ENCODE measurements at regions not wholly inside any gene's neighbourhood (a gene's known extent, or its start where the extent isn't known, plus 50 kb on each side); places are given as distances from the start of the nearest gene placed in this dataset.
A peak's percentile ranks its signal among the peaks of the same experiment; 100 is the strongest.

DNA sequence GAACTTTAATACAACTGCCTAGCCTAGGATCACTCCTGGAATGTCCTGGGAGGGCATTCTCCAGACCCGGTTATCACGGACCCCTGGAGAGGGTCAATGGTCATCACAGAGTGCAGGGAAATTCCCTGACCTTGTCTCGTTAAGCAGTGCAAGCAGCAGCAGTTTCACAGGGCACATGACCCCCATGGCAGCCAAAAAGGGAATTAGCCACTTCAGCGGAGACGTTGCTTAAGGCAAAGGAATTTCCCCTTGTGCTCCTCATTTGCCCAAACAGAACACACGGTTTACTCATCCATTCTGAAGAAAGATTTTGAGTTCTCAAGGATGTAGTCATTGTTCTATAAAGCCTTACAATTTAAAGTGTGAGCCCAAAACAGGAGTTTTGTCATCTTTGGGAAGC, 260.3 kb downstream of the SNX13 start:
- H3K4me1 ChIP-seq: peaks cover 0 to 61% (median 28%) of the 10 kb centered on the region in 4 donors
- no peaks in the 10 kb centered on the region for H3K9me3 ChIP-seq
- DNase-seq: peak; percentile 81 to 86
- H3K36me3 ChIP-seq: no peaks in the 10 kb centered on the region
- peak overlapping the region; percentile 25 to 35 for H3K27ac ChIP-seq
- H3K4me3 ChIP-seq: no peak overlapping the region
- H3K27me3 ChIP-seq: no peaks in the 10 kb centered on the region
- intact Hi-C loops (cut with DNase I; ENCODE audit: low total_unique reads): no loop called here
- TF ChIP-seq, protein P1, sequence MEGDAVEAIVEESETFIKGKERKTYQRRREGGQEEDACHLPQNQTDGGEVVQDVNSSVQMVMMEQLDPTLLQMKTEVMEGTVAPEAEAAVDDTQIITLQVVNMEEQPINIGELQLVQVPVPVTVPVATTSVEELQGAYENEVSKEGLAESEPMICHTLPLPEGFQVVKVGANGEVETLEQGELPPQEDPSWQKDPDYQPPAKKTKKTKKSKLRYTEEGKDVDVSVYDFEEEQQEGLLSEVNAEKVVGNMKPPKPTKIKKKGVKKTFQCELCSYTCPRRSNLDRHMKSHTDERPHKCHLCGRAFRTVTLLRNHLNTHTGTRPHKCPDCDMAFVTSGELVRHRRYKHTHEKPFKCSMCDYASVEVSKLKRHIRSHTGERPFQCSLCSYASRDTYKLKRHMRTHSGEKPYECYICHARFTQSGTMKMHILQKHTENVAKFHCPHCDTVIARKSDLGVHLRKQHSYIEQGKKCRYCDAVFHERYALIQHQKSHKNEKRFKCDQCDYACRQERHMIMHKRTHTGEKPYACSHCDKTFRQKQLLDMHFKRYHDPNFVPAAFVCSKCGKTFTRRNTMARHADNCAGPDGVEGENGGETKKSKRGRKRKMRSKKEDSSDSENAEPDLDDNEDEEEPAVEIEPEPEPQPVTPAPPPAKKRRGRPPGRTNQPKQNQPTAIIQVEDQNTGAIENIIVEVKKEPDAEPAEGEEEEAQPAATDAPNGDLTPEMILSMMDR (IDR thresholded peaks at IDR 0.05): no peak

DNA sequence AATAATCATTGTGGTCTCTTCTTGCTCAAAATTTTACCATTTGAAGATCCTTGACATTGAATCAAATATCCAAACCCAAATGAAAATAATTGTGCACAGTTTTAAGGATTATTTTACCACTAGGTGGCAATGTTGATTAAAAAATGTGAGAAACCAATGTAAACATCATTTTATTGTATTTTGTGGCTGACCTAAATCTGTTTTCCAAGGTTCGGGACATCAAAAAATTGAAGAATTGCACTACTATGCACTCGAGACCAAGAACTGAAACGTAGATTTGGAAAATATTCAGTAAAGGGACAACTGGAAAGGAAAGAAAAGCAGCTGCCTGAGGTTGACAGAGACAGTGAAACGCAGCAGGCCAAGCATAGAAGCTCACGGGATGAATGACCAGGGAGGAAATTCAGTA, 259.3 kb downstream of the SNX13 start:
- Histone ChIP-seq H3K9me3 (no peaks in the 10 kb centered on the region), H3K27ac (peak overlapping the region in 1 of 2 donors; percentile 16), H3K27me3 (no peaks in the 10 kb centered on the region), H3K4me3 (no peak overlapping the region), H3K4me1 (peaks cover 0 to 61% (median 28%) of the 10 kb centered on the region in 4 donors), H3K36me3 (no peaks in the 10 kb centered on the region)
- TF ChIP-seq, protein P1 (IDR thresholded peaks at IDR 0.05): peak; percentile 25 to 42
- intact Hi-C loops (cut with DNase I; ENCODE audit: low total_unique reads): no loop called here
- no peak for DNase-seq

DNA sequence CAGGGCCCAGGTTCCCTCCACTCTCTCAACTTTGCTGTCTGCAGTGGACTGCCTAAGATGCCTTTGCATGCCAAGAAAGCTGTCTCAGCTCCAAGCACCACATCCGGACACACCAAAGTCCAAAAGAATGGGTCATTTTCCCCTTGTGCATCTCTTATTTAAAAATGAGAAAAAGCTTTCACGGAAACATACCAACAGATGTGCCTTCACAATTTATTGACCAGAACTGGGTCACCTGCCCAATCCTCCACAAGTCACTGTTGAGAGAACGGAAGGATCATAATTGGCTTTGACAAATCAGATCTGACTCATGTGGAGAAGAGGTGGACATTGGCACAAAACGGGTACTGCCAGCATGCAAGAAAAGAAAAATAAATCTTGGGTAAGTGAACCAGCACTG, 258.3 kb downstream of the SNX13 start:
- H3K4me3 ChIP-seq: no peak overlapping the region
- H3K4me1 ChIP-seq: peaks cover 0 to 61% (median 28%) of the 10 kb centered on the region in 4 donors
- no peaks in the 10 kb centered on the region for H3K27me3 ChIP-seq
- H3K27ac ChIP-seq: peak overlapping the region in 1 of 2 donors; percentile 16
- intact Hi-C loops (cut with DNase I; ENCODE audit: low total_unique reads): no loop called here
- TF ChIP-seq, protein P1 (IDR thresholded peaks at IDR 0.05): no peak
- H3K36me3 ChIP-seq: no peaks in the 10 kb centered on the region
- H3K9me3 ChIP-seq: no peaks in the 10 kb centered on the region
- no peak for DNase-seq

DNA sequence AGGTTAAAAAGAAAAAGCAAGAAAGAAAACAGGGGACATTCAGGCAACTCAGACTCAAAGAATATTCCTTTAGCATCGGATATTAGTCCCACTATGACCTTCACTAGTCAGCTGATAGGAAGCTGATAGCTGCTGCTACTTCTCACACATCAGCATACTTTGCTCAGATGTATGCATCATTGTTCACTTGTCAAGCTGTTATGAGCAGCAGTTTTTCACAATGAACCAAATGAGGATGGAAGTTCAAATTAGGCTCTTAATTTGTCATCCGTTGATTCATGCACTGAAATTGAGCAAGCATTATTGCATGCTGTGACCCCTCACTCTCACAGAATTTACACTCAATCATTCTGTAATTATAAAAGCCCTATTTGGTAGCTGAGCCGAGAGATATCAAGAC, 257.7 kb downstream of the SNX13 start:
- no peak for DNase-seq
- TF ChIP-seq, protein P1 (IDR thresholded peaks at IDR 0.05): no peak
- Histone ChIP-seq H3K4me3 (no peak overlapping the region), H3K27ac (no peak overlapping the region), H3K4me1 (peaks cover 0 to 61% (median 28%) of the 10 kb centered on the region in 4 donors), H3K9me3 (no peaks in the 10 kb centered on the region), H3K36me3 (no peaks in the 10 kb centered on the region), H3K27me3 (no peaks in the 10 kb centered on the region)
- intact Hi-C loops (cut with DNase I; ENCODE audit: low total_unique reads): no loop called here

DNA sequence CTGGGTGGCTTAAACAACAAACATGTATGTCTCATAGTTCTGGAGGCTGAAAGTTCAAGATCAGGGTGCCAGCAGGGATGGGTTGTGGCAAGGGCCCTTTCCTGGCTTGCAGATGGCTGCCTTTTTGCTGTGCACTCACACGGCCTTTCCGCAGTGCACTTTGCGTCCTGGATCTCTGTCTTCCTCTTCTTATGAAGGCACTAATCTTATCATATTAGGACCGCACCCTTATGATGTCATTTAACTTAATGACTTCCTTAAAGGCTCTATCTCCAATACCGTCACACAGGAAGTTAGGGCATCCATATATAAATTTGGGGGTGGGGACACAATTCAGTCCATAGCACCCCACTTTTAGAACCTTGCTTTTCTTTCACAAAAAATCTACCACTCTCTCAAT, 255.2 kb downstream of the SNX13 start:
- TF ChIP-seq, protein P1 (IDR thresholded peaks at IDR 0.05): no peak
- H3K27ac ChIP-seq: no peak overlapping the region
- DNase-seq: no peak
- H3K4me1 ChIP-seq: peaks cover 0 to 45% (median 17%) of the 10 kb centered on the region in 4 donors
- intact Hi-C loops (cut with DNase I; ENCODE audit: low total_unique reads): no loop called here
- no peaks in the 10 kb centered on the region for H3K9me3 ChIP-seq
- no peaks in the 10 kb centered on the region for H3K36me3 ChIP-seq
- H3K27me3 ChIP-seq: no peaks in the 10 kb centered on the region
- H3K4me3 ChIP-seq: no peak overlapping the region

DNA sequence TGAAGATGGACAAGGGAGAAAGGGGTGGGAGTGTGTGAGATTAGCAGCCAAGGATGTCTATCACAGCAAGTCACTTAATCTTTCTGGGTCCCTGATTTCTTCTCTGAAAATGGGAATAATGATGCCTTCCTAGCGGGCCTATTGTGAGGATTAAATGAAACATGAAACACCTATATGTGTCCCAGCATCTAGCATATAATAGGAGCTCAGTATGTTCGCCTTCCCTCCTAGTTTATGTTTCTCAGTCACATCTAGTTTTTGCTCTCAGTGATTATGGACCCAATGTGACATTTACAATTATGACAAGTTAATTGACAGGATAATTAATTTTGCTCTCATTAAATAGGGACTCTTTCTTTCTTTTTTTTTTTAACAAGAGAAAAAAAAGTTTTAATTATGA, 252.9 kb downstream of the SNX13 start:
- no peaks in the 10 kb centered on the region for H3K27me3 ChIP-seq
- intact Hi-C loops (cut with DNase I; ENCODE audit: low total_unique reads): no loop called here
- H3K36me3 ChIP-seq: no peaks in the 10 kb centered on the region
- peaks cover 0 to 23% (median 6%) of the 10 kb centered on the region in 4 donors for H3K4me1 ChIP-seq
- H3K27ac ChIP-seq: no peak overlapping the region
- no peaks in the 10 kb centered on the region for H3K9me3 ChIP-seq
- no peak for DNase-seq
- TF ChIP-seq, protein P1 (IDR thresholded peaks at IDR 0.05): no peak
- no peak overlapping the region for H3K4me3 ChIP-seq

Data from tibial artery (tissue), 4 donors.